ENCODE measurements at regions not wholly inside any gene's neighbourhood (a gene's known extent, or its start where the extent isn't known, plus 50 kb on each side); places are given as distances from the start of the nearest gene placed in this dataset.

GRCh38 chr2:111678161-111678560 is 205.8 kb downstream of the ANAPC1 start:
- H4K8ac ChIP-seq (replicated peaks; ENCODE audit: insufficient read length, low read depth, low read length), result no peak overlapping the region
- H3K56ac ChIP-seq (ENCODE audit: insufficient read length, low read depth, low read length), result no peak overlapping the region

More at GRCh38 chr2:111678161-111678560, 205.8 kb downstream of the ANAPC1 start:
- Histone ChIP-seq H4K20me1 (ENCODE audit: control insufficient read depth, insufficient read depth, insufficient read length) (no peaks in the 10 kb centered on the region), H3K9me3 (ENCODE audit: control insufficient read depth, low read depth, low read length) (no peaks in the 10 kb centered on the region), H4K5ac (ENCODE audit: insufficient read length, low read depth, low read length) (no peak overlapping the region), H3K4me1 (ENCODE audit: insufficient read depth, low read length) (no peaks in the 10 kb centered on the region; the same call in 1 of the 2 replicates), H3K27ac (ENCODE audit: insufficient read length, low read depth, low read length) (no peak overlapping the region), H2BK5ac (ENCODE audit: insufficient read length, low read length) (no peak overlapping the region), H4K91ac (ENCODE audit: insufficient read length, low read depth, low read length) (no peak overlapping the region), H2BK20ac (ENCODE audit: low read depth, low read length, poor library complexity, severe bottlenecking) (no peak overlapping the region), H2BK15ac (ENCODE audit: low read depth, low read length) (no peak overlapping the region), H3K14ac (ENCODE audit: insufficient read depth, low read length) (no peak overlapping the region), H3K9ac (ENCODE audit: extremely low read depth, insufficient read length, low read length) (no peak overlapping the region), H3K23me2 (ENCODE audit: insufficient read length, low read depth, low read length, poor library complexity, severe bottlenecking) (no peaks in the 10 kb centered on the region), H2AK5ac (ENCODE audit: insufficient read length, low read length) (no peak overlapping the region), H3K79me2 (ENCODE audit: insufficient read depth, low read length) (no peaks in the 10 kb centered on the region), H3K27me3 (ENCODE audit: insufficient read depth, low read length) (no peaks in the 10 kb centered on the region), H3K4me2 (ENCODE audit: insufficient read depth, insufficient read length, low read length) (no peak overlapping the region), H2AFZ (ENCODE audit: low read length) (no peak overlapping the region), H2BK12ac (ENCODE audit: insufficient read length, low read depth, low read length) (no peak overlapping the region), H3K4ac (ENCODE audit: low read depth, low read length) (no peak overlapping the region), H3T11ph (ENCODE audit: low read length) (no peak overlapping the region), H3K79me1 (ENCODE audit: insufficient read depth, low read depth, low read length, poor library complexity, severe bottlenecking) (no peaks in the 10 kb centered on the region), H3K23ac (ENCODE audit: insufficient read length, low read depth, low read length) (no peak overlapping the region), H3K18ac (ENCODE audit: insufficient read length, low read depth, low read length) (no peak overlapping the region), H2BK120ac (ENCODE audit: low read depth, low read length, poor library complexity, severe bottlenecking) (no peak overlapping the region)
- Mint-ChIP-seq H3K27ac (no peak overlapping the region), H3K4me3 (no peak overlapping the region), H3K4me1 (peaks cover 6 to 26% of the 10 kb centered on the region in 2 experiments), H3K9me3 (peaks cover 7 to 15% of the 10 kb centered on the region in 2 experiments), H3K27me3 (ENCODE audit: low read depth) (peaks cover 6% of the 10 kb centered on the region; the same call in 1 of the 2 replicates), H3K36me3 (ENCODE audit: insufficient read depth in 1 of 3, low read depth in 3 of 3) (peaks cover 0 to 9% (median 3%) of the 10 kb centered on the region in 3 experiments; a peak in 6 of 7 replicates)
- DNase-seq, result no peak
- no peak for TF ChIP-seq CTCF (conservative IDR thresholded peaks at IDR 0.05)
- no CpG with 5 or more reads among the region's 7 CpGs for WGBS (ENCODE audit: extremely low coverage, insufficient read length, low lambda C conversion rate)

Data from H9 (cell line).